ENCODE measurements at regions not wholly inside any gene's neighbourhood (a gene's known extent, or its start where the extent isn't known, plus 50 kb on each side); places are given as distances from the start of the nearest gene placed in this dataset.

DNA sequence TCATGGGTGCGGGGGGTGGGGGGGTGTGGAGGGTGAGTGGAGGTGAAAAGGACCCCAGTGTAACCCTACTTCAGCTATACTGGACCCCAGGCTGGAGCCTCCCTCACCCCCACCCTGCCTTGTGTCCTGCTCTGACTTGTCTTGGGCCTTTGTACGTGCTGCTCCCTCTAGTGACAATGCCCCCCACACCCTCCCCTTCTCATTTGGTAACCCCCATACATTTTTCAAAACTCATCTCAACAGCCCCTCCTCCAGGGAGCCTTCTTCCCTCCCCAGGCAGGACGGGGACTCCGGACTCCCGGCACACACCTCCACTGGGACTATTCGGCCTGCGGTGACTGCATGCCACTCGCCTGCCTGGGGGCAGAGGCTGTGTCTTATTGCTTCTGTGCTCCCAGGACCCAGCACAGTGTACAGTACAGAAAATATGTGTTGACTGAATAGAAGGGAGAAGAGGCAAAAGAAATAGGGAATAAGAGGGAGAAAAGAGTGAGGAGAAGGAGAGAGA is 108.2 kb downstream of the VEGFA start:
- in situ Hi-C loops (cut with MboI; ENCODE audit: low sequenced_read_pairs), result no loop called here

- in situ Hi-C loops (cut with MboI; ENCODE audit: low sequenced_read_pairs), result no loop called here
Measured at GRCh38 chr6:43877463-43878126, 107.6 kb downstream of the VEGFA start.

- in situ Hi-C loops (cut with MboI; ENCODE audit: low sequenced_read_pairs), result no loop called here
Measured at GRCh38 chr6:43877036-43877435, 107.0 kb downstream of the VEGFA start.

DNA sequence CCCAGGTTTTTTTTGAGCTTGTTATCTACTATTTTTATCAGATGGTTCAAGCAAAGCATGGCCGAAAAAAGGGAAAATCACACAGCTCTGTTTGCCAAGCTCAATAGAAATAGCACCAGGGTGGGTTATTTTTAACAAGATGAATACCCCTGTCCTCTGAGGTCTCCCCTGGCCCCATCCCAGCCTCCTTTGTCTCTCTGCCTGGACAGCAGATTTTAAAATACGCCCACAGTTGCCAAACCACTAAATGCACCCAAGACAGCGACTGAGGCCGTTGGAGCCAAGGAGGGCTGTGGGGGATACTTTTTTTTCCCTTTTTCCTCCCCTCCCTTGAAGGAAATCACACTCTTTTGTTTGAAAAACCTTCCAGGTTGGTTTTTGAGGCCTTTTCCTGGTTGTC is 106.6 kb downstream of the VEGFA start:
- in situ Hi-C loops (cut with MboI; ENCODE audit: low sequenced_read_pairs), result no loop called here

- in situ Hi-C loops (cut with MboI; ENCODE audit: low sequenced_read_pairs), result no loop called here
Measured at GRCh38 chr6:43875849-43876572, 106.0 kb downstream of the VEGFA start.

GRCh38 chr6:43874814-43875590 is 105.0 kb downstream of the VEGFA start:
- in situ Hi-C loops (cut with MboI; ENCODE audit: low sequenced_read_pairs), result no loop called here

DNA sequence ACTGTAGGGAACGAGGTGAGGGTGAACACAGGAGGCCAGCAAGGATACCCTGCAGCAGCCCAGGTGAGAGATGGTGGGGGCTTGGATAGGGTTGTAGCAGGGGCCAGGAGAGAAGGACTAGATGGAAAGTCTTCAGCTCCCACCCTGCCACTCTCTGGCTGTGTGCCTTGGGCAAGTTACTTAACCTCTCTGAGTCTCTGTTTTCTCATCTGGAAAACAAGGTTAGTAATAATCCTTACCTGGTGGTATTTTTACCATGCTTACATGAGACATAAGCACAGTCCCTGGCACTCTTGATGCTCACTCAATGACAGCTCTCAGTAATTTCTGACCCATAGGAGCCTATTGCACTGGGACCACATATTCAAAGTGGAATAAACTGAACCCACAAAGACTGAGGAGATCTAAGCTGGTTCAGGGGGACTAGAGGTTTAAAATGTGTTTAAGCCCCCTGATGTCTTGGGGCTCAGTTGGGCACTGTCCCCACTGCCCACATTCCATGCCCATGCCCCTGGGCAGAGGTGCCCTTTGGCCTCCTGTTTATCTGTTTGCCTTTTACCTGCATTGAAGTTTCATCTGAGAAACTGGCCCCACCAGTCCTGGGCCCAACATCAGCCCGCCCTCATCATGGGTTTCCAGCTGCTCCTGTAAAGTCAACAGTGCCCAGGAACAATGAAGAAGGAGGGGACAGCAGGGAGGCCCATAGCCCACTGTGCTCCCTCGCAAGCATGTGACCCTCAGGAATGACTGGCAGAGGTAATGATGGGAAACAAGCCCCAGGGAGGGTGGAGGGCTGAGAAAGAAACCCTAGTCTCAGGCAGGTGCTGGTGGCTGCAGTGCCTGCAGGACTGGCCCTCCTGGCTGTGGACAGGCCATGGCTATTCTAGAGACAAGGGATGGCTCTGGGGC is 104.0 kb downstream of the VEGFA start:
- in situ Hi-C loops (cut with MboI; ENCODE audit: low sequenced_read_pairs), result no loop called here

DNA sequence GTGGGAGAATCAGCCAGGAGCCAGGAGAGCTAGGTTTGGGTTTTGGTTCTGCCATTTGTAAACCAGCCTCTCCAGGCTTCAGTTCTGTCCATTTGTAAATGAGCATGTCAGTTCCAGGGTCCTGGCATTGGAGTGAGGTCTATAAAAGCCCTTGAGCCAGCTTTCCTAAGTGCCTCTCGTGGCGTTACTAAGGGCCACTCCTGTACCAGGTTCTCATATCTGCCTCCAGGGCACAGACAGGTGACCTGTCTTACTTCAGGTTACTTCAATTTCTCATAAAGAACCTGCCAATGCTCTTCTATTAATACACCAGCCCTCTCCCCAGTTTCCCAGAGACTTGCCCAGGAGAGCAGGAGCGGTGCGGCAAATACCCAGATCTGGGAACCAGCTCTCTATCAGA is 101.9 kb downstream of the VEGFA start:
- in situ Hi-C loops (cut with MboI; ENCODE audit: low sequenced_read_pairs), result no loop called here

DNA sequence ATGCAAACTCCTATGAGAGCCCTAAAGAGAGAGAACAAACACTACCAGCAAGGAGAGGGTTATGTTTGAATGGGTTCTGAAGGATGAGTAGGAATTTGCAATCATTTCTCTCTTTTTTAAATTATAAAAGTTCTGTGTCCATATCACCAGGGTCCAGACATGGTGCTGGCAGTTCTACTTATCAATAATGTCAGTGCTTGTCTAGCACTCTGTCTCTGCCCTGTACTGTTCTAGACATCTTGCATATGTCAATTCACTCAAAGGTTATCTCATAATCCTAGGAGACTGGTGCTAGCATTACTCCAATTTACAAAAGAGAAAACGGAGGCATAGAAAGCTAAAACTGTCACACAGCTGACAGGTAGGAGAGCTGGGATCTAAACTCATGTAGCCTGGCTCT is 101.3 kb downstream of the VEGFA start:
- in situ Hi-C loops (cut with MboI; ENCODE audit: low sequenced_read_pairs), result no loop called here

DNA sequence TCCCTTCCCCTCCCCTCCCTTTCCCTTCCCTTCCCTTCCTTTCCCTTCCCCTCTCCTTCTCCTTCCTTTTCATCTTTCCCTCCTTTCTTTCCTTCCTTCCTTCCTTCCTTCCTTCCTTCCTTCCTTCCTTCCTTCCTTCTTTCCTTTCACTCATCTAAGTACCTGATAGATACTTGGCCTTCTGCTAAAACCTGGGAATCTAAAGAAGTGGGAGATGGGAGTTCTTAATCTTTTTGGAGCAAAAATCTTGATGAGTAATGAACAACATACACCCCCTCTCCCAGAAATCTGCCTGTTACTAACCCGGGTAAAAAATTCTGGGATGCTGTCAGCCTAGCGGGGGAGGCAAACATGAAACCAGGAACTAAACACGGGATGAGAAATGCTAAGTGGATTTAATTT is 100.7 kb downstream of the VEGFA start:
- in situ Hi-C loops (cut with MboI; ENCODE audit: low sequenced_read_pairs), result no loop called here

GRCh38 chr6:43869792-43870659 is 100.0 kb downstream of the VEGFA start:
- in situ Hi-C loops (cut with MboI; ENCODE audit: low sequenced_read_pairs), result no loop called here

GRCh38 chr6:43869079-43869710 is 99.2 kb downstream of the VEGFA start:
- in situ Hi-C loops (cut with MboI; ENCODE audit: low sequenced_read_pairs), result no loop called here

DNA sequence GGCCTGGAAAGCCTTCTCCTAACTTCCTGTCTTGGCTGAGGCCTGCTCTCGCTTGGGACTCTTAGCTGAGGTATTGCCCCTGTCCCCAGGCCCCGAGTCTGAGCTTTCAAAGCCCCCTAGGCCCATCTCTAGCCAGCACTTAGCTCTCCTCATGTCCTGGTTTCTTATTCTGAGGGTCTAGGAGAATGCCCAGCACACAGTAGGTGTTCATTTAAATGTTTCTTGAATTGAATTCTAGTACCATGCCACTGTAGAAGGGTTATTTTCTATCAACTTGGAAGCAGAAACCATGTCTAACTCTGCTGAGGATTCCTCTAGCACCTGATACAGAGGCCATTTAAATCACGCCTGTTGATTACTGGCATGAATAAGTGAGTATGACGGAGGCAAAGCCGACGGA is 98.5 kb downstream of the VEGFA start:
- in situ Hi-C loops (cut with MboI; ENCODE audit: low sequenced_read_pairs), result no loop called here

GRCh38 chr6:43867996-43868395 is 98.0 kb downstream of the VEGFA start:
- in situ Hi-C loops (cut with MboI; ENCODE audit: low sequenced_read_pairs), result no loop called here

- in situ Hi-C loops (cut with MboI; ENCODE audit: low sequenced_read_pairs), result no loop called here
Measured at GRCh38 chr6:43867246-43867645, 97.2 kb downstream of the VEGFA start.

DNA sequence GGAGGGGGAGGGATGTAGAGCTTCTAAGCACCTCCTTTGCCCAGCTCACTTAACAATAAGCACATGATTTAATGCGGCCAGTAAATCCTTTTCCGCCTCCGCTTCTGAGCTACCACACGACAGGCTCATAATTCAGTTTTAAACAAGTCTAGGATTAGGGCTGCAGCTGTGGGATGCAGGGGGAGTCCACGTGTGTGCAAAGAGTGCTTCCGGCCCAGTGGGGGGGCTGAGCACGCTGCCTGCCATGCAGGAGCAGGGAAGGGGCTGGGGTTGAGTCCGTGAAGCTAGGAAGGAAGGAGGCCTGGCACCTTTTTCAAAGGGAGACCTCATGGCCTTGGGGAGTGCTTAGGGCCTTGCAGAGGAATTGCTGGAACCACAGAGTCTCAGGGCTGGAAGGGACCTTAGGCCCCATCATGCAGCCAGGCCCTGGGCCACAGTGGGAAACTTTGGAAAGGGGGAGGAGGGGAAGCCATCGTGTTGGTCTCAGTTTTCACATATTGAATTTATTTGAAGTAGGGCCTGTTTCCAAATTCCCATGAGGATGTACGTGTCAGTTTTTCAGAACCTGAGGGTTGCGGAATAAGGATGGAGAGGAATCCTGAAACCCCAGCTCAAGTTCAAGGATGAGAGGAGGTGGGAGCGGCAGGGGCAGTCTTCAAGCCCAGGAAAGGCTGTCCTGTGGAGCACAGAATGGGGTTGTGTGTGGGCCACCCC is 96.1 kb downstream of the VEGFA start:
- in situ Hi-C loops (cut with MboI; ENCODE audit: low sequenced_read_pairs), result no loop called here

GRCh38 chr6:43865086-43865485 is 95.1 kb downstream of the VEGFA start:
- in situ Hi-C loops (cut with MboI; ENCODE audit: low sequenced_read_pairs), result no loop called here

DNA sequence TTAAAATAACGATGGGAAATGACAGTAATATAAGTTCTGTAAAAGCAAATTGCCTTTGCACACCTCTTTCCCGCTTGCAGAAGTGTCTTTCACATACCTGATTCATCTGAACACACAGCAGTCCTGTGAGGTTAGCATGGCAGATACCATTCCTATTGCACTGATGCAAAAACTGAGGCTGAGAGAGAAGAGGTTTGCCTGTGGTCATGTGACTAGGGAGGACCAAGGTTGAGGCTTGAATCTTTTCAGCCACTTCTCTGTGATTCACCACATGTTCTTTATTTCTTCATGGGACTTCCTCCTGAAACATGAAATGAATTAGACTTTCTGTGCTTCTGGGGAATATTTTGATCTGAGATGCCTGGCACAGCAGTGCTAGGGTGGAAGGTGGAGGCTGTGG is 92.9 kb downstream of the VEGFA start:
- in situ Hi-C loops (cut with MboI; ENCODE audit: low sequenced_read_pairs), result no loop called here

Measured in HL-60/S4 (cell line).